HFF-Myc (cell line): ENCODE measurements at regions not wholly inside any gene's neighbourhood (a gene's known extent, or its start where the extent isn't known, plus 50 kb on each side); places are given as distances from the start of the nearest gene placed in this dataset.
"Not testable (repeated sequence)": the region's sequence is repeated elsewhere in the genome, so short reads cannot be mapped to it uniquely, and the experiment has no call there.

Experiments used
- DNase-seq: peaks from one replicate; pipeline ENCODE4 v3.0.0-alpha.2; 2011; ENCODE audit warnings: low read depth; ENCODE audit errors: extremely low read depth
- H3K4me3 ChIP-seq: replicated peaks from 2 replicates; pipeline ENCODE4 v1.5.1; 2011; ENCODE audit warnings: low read depth, mild to moderate bottlenecking, control low read depth, low read length
- TF ChIP-seq, protein P1 (sequence below): IDR thresholded peaks from 2 replicates; pipeline ENCODE4 v1.5.1; 2012; ENCODE audit warnings: mild to moderate bottlenecking, low read depth, low read length, control low read depth; ENCODE audit errors: missing control alignments

DNA sequence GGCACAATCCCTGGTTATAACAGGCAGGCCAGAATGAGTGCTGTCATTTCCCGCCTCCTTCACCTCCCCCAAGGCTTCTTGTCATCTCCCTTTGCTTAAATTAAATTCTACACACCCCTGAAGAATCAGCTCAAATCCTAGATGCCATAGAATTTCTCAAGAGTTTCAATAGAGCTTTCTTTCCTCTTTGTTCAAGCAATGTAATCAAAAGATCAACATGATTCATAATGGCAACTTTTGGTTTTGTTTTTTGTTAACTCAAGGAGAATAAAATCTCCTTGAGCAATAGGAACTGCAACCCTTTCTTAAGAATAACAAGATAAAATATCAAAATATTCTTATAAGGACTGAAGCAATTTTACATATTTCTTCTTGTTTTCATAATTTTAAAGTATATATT is 180.8 kb upstream of the CDK1 start:
- TF ChIP-seq, protein P1, sequence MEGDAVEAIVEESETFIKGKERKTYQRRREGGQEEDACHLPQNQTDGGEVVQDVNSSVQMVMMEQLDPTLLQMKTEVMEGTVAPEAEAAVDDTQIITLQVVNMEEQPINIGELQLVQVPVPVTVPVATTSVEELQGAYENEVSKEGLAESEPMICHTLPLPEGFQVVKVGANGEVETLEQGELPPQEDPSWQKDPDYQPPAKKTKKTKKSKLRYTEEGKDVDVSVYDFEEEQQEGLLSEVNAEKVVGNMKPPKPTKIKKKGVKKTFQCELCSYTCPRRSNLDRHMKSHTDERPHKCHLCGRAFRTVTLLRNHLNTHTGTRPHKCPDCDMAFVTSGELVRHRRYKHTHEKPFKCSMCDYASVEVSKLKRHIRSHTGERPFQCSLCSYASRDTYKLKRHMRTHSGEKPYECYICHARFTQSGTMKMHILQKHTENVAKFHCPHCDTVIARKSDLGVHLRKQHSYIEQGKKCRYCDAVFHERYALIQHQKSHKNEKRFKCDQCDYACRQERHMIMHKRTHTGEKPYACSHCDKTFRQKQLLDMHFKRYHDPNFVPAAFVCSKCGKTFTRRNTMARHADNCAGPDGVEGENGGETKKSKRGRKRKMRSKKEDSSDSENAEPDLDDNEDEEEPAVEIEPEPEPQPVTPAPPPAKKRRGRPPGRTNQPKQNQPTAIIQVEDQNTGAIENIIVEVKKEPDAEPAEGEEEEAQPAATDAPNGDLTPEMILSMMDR, result no peak
- H3K4me3 ChIP-seq, result no peak overlapping the region
- DNase-seq, result no peak

DNA sequence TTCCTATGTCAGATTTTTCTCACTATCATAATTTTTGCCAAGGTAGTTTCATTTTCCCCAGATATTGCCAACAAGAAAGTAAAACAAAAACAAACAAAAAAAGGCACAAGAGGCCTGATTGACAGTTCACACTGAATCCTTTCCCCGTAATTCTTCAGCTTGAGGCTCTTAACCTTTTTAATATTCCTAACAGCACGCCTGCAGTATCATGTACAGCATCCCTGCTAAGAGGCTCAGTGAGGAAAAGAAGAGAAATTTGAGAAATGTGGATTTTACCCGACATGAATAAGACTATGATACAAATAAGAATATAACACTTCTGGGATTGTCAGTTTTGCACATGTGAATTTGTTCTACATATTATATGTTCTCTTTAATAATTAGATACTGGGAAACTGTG is 182.4 kb upstream of the CDK1 start:
- no peak for DNase-seq
- H3K4me3 ChIP-seq, result no peak overlapping the region
- TF ChIP-seq, protein P1, result no peak

DNA sequence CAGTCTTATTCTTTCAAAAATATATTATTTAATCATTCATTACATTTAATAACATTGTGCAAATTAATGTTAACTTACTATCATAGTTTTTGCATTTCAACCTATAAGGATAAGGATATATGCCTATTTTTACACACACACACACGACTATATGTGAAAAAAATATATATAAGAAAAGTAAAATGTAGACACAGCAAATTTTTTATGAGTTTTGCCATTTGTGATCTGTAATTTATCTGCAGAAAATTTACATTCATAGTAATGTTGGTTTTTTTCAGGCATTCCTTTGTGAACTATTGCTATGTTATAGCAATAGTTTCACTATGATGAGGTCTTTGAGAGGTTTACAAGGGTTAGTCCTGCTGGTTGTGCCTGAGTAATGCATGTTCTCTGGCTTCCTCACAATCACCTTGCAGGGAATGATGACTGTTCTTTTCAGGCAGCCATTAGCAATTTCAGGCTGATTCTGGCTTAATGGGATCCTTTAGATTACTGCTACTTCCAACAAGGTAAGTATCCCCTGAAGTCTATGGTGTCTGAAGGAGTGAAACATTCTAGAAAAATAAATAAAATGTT is 183.7 kb upstream of the CDK1 start:
- DNase-seq, result no peak
- TF ChIP-seq, protein P1, result no peak
- no peak overlapping the region for H3K4me3 ChIP-seq

DNA sequence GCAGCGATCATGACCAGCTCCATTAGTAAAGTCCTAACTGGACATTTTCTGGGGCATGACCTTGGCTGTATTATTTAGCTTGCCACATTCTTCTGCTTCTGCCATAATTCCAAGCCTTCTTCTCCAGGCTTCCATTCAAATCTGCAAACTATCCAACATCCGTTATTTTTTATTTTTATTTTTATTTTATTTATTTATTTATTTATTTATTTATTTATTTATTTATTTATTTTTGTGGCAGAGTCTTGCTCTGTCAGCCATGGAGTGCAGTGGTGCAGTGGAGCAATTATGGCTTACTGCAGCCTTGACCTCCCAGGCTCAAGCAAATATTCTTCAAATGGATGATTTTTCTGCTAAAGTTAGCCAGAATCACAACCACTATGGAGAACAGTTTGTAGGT is 187.2 kb upstream of the CDK1 start:
- TF ChIP-seq, protein P1, result no peak
- no peak for DNase-seq
- H3K4me3 ChIP-seq, result no peak overlapping the region

DNA sequence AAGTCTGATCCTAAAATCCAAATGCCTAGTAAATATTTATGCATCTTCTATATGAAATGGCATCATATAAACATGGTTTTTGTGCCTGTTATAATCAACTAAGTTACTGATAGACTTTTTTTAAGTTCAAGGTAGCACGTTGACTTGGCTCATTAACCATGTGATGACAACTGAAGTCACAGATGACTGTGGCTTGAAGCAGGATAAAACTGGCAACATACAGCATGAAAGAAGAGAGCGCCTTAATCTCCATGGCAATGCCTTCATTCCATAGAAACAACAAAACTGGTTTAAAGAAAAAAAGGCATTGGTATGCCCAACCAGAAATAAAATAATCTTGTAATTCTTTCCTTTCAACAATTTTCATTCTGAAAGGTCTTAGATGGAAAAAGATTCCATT is 188.9 kb upstream of the CDK1 start:
- H3K4me3 ChIP-seq, result no peak overlapping the region
- DNase-seq, result no peak
- TF ChIP-seq, protein P1, result no peak

DNA sequence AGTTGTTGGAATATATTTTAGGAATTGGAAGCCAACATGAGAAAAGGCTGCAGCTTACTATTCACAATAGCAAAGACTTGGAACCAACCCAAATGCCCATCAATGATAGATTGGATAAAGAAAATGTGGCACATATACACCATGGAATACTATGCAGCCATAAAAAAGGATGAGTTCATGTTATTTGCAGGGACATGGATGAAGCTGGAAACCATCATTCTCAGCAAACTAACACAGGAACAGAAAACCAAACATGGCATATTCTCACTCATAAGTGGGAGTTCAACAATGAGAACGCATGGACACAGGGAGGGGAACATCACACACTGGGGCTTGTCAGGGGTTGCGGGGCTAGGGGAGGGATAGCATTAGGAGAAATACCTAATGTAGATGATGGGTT is 192.1 kb upstream of the ANK3 start:
- DNase-seq, H3K4me3 ChIP-seq: not testable (repeated sequence)

DNA sequence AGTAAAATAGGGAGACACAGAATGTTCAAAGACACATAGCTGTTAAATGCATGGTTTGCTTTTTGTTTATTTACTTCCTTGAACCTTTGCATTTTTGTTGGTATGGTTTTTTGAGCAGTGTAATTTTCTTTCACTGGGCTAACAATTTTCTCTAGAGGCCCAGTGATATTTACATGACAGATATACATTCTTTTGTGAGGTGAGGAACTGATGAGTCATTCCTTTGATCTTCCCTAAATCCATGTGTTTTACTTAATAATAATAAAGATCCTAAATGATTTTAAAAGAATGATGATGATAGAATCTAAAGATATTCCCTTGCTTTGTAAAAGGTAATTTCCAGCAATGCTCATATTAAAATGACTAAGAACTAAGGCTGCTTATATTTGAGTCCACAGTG is 188.5 kb upstream of the ANK3 start:
- no peak overlapping the region for H3K4me3 ChIP-seq
- no peak for DNase-seq
- TF ChIP-seq, protein P1, result no peak
